HEK293 (cell line): ENCODE measurements at regions not wholly inside any gene's neighbourhood (a gene's known extent, or its start where the extent isn't known, plus 50 kb on each side); places are given as distances from the start of the nearest gene placed in this dataset.
A peak's percentile ranks its signal among the peaks of the same experiment; 100 is the strongest.

ENCODE experiments used
- CTCF ChIA-PET: fragments of 350-600 bp; formaldehyde crosslinking; extraction: SDS; loops from one replicate; lab custom pipeline; 2021; ENCODE audit warnings: antibody characterized with exemption; lab: Yijun Ruan, JAX
- POLR2A ChIA-PET: fragments of 300-600 bp; formaldehyde crosslinking; extraction: SDS; loops from one replicate; lab custom pipeline; 2020; ENCODE audit warnings: antibody characterized with exemption, inconsistent platforms; lab: Yijun Ruan, JAX
- H3K27ac ChIP-seq: fragments of 200-500 bp; sonication (Bioruptor generic); 2 replicates; pipeline ENCODE4 v1.5.1; 2014; ENCODE audit warnings: low read depth, low read length, control low read depth, inconsistent platforms; ENCODE audit errors: extremely low read depth
- H3K36me3 ChIP-seq, 2 experiments: fragments of 200-500 bp in 1 of 2; sonication (Bioruptor generic) in 1 of 2; 1 replicate in 1 of 2; 2 replicates in 1 of 2; pipeline ENCODE4 v1.5.1; 2014 to 2017; ENCODE audit warnings: inconsistent platforms in 2 of 2, low read length in 2 of 2; ENCODE audit not compliant: control insufficient read depth in 2 of 2, insufficient read depth in 1 of 2
- H3K4me1 ChIP-seq: fragments of 200-500 bp; sonication (Bioruptor generic); 2 replicates; pipeline ENCODE4 v1.5.1; 2014; ENCODE audit warnings: mild to moderate bottlenecking, low read length, inconsistent platforms; ENCODE audit not compliant: control insufficient read depth, insufficient read depth
- H3K4me3 ChIP-seq: 2 replicates; pipeline ENCODE4 v1.5.1; 2011; ENCODE audit warnings: low read depth, mild to moderate bottlenecking, control low read depth, low read length, moderate library complexity
- H3K9me3 ChIP-seq: fragments of 200-500 bp; sonication (Bioruptor generic); 2 replicates; pipeline ENCODE4 v1.5.1; 2014; ENCODE audit warnings: low read depth, low read length, inconsistent platforms; ENCODE audit not compliant: control insufficient read depth, insufficient read depth
- BCL11A ChIP-seq: fragments of 450-650 bp; formaldehyde crosslinking; IDR thresholded peaks from 2 replicates; pipeline ENCODE4 v1.5.1; 2016; ENCODE audit warnings: low read depth, missing biosample characterization, missing genetic modification characterization
- GFI1B ChIP-seq: fragments of 450-650 bp; formaldehyde crosslinking; IDR thresholded peaks from 2 replicates; pipeline ENCODE4 v1.5.1; 2016; ENCODE audit warnings: missing biosample characterization, missing genetic modification characterization
- GLI4 ChIP-seq: fragments of 450-650 bp; formaldehyde crosslinking; IDR thresholded peaks from 2 replicates; pipeline ENCODE4 v1.5.1; 2016; ENCODE audit warnings: missing biosample characterization, missing genetic modification characterization
- IKZF3 ChIP-seq: fragments of 450-650 bp; IDR thresholded peaks from 2 replicates; pipeline ENCODE4 v1.5.0; 2018; ENCODE audit warnings: missing biosample characterization, mild to moderate bottlenecking, missing genetic modification characterization, moderate library complexity
- INSM2 ChIP-seq: fragments of 450-650 bp; formaldehyde crosslinking; IDR thresholded peaks from 2 replicates; pipeline ENCODE4 v1.5.1; 2016; ENCODE audit warnings: missing biosample characterization, missing genetic modification characterization
- KLF8 ChIP-seq: fragments of 450-650 bp; formaldehyde crosslinking; IDR thresholded peaks from 2 replicates; pipeline ENCODE4 v1.5.1; 2016; ENCODE audit warnings: missing biosample characterization, missing genetic modification characterization
- MZF1 ChIP-seq: fragments of 450-650 bp; formaldehyde crosslinking; IDR thresholded peaks from 2 replicates; pipeline ENCODE4 v1.5.1; 2017; ENCODE audit warnings: missing biosample characterization, missing genetic modification characterization, borderline replicate concordance
- ZBTB1 ChIP-seq: fragments of 450-650 bp; formaldehyde crosslinking; IDR thresholded peaks from 2 replicates; pipeline ENCODE4 v1.5.1; 2016; ENCODE audit warnings: missing biosample characterization, missing genetic modification characterization
- ZBTB11 ChIP-seq: fragments of 450-650 bp; formaldehyde crosslinking; conservative IDR thresholded peaks from 2 replicates; pipeline ENCODE4 v1.5.1; 2016; ENCODE audit warnings: low read depth, missing biosample characterization, missing genetic modification characterization
- ZNF2 ChIP-seq: fragments of 450-650 bp; formaldehyde crosslinking; IDR thresholded peaks from 2 replicates; pipeline ENCODE4 v1.5.1; 2016; ENCODE audit warnings: missing biosample characterization, missing genetic modification characterization
- ZNF362 ChIP-seq: fragments of 450-650 bp; formaldehyde crosslinking; IDR thresholded peaks from 2 replicates; pipeline ENCODE4 v1.5.1; 2016; ENCODE audit warnings: missing biosample characterization, missing genetic modification characterization
- ZNF398 ChIP-seq: fragments of 450-650 bp; formaldehyde crosslinking; IDR thresholded peaks from 2 replicates; pipeline ENCODE4 v1.5.1; 2017; ENCODE audit warnings: missing biosample characterization, missing genetic modification characterization
- ZNF501 ChIP-seq: fragments of 450-650 bp; formaldehyde crosslinking; IDR thresholded peaks from 2 replicates; pipeline ENCODE4 v1.5.1; 2016; ENCODE audit warnings: missing biosample characterization, missing genetic modification characterization
- ZNF514 ChIP-seq: fragments of 450-650 bp; formaldehyde crosslinking; IDR thresholded peaks from 2 replicates; pipeline ENCODE4 v1.5.1; 2016; ENCODE audit warnings: missing biosample characterization, missing genetic modification characterization
- ZNF544 ChIP-seq: fragments of 450-650 bp; formaldehyde crosslinking; IDR thresholded peaks from 2 replicates; pipeline ENCODE4 v1.5.0; 2017; ENCODE audit warnings: missing biosample characterization, missing genetic modification characterization
- ZNF548 ChIP-seq: fragments of 450-650 bp; formaldehyde crosslinking; IDR thresholded peaks from 2 replicates; pipeline ENCODE4 v1.5.1; 2016; ENCODE audit warnings: missing biosample characterization, missing genetic modification characterization
- ZNF600 ChIP-seq: fragments of 450-650 bp; formaldehyde crosslinking; IDR thresholded peaks from 2 replicates; pipeline ENCODE4 v1.5.1; 2016; ENCODE audit warnings: missing biosample characterization, missing genetic modification characterization
- ZNF639 ChIP-seq: fragments of 450-650 bp; formaldehyde crosslinking; IDR thresholded peaks from 2 replicates; pipeline ENCODE4 v1.5.1; 2016; ENCODE audit warnings: missing biosample characterization, missing genetic modification characterization
- ZNF645 ChIP-seq: fragments of 450-650 bp; formaldehyde crosslinking; IDR thresholded peaks from 2 replicates; pipeline ENCODE4; 2016; ENCODE audit warnings: missing biosample characterization, missing genetic modification characterization
- ZNF791 ChIP-seq: fragments of 450-650 bp; formaldehyde crosslinking; IDR thresholded peaks from 2 replicates; pipeline ENCODE4 v1.5.1; 2016; ENCODE audit warnings: missing biosample characterization, missing genetic modification characterization

- no peak for TF ChIP-seq ZNF639 (tag by site-specific recombination)
- TF ChIP-seq GFI1B (tag by site-specific recombination), result no peak
- TF ChIP-seq MZF1 (tag by site-specific recombination), result no peak
- no peak for TF ChIP-seq ZBTB11
- TF ChIP-seq ZNF362, result no peak
Observed at GRCh38 chr13:99717959-99718674, 216.8 kb downstream of the TM9SF2 start (continued).

- peak; percentile 65; the same call in 1 of the 2 replicates for TF ChIP-seq ZNF548
- no peak for TF ChIP-seq ZNF2 (tag by site-specific recombination)
- Histone ChIP-seq H3K36me3 (no peaks in the 10 kb centered on the region), H3K27ac (no peak overlapping the region), H3K4me3 (no peak overlapping the region), H3K9me3 (no peaks in the 10 kb centered on the region), H3K4me1 (no peaks in the 10 kb centered on the region)
- ChIA-PET POLR2A (no interaction called here), CTCF (no interaction called here)
Observed at GRCh38 chr13:99709134-99709533, 207.9 kb downstream of the TM9SF2 start.

GRCh38 chr13:99704390-99704789 lies 203.1 kb downstream of the TM9SF2 start:
- H3K4me3 ChIP-seq, result no peak overlapping the region
- CTCF ChIA-PET, result no interaction called here
- no peaks in the 10 kb centered on the region for H3K9me3 ChIP-seq
- TF ChIP-seq ZNF398 (tag by site-specific recombination) (no peak), ZNF501 (tag by site-specific recombination) (no peak), BCL11A (no peak), GLI4 (no peak), ZNF544 (no peak)
- TF ChIP-seq, all 188 proteins: peak for 0
- Histone ChIP-seq H3K27ac (no peak overlapping the region), H3K36me3 (no peaks in the 10 kb centered on the region), H3K4me1 (no peaks in the 10 kb centered on the region)
- POLR2A ChIA-PET, result no interaction called here

- no peak overlapping the region for H3K4me3 ChIP-seq
- TF ChIP-seq KLF8 (tag by site-specific recombination) (no peak), ZNF514 (tag by site-specific recombination) (no peak), ZNF600 (tag by site-specific recombination) (no peak), ZNF544 (no peak), IKZF3 (no peak), INSM2 (tag by site-specific recombination) (no peak), ZNF645 (tag by site-specific recombination) (no peak), ZBTB1 (no peak), ZNF791 (tag by site-specific recombination) (no peak)
Observed at GRCh38 chr13:99703908-99704307, 202.6 kb downstream of the TM9SF2 start.

More at GRCh38 chr13:99703908-99704307, 202.6 kb downstream of the TM9SF2 start:
- no peaks in the 10 kb centered on the region for H3K4me1 ChIP-seq
- ChIA-PET POLR2A (no interaction called here), CTCF (interaction anchor here (0.9 kb wide), 1 partner anchor 48 kb away, joined by 3 read pairs; no protein-coding TSS in a partner anchor)
- H3K9me3 ChIP-seq, result no peaks in the 10 kb centered on the region
- H3K27ac ChIP-seq, result no peak overlapping the region
- no peaks in the 10 kb centered on the region for H3K36me3 ChIP-seq
